ENCODE measurements at regions not wholly inside any gene's neighbourhood (a gene's known extent, or its start where the extent isn't known, plus 50 kb on each side); places are given as distances from the start of the nearest gene placed in this dataset.

DNA sequence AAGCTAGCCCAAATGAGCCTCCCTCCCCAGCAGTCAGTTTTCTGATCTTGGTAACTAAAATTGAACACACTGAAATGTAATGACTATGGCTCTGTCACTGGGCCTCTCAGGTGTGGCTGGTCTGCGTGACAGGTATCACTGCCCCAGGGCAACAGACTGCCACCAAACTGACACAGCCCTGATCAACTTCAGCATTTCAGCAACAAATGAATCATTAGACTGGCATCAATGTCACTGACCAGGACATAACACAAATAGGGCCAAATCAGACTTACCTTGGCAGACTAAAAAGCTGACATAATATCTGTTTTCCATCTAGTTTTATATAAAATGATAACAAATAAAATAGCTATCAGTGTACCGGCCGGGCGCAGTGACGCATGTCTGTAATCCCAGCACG, 290.8 kb upstream of the CHAC2 start:
- ATAC-seq (ENCODE audit: low FRiP score) (no peak), DNase-seq (ENCODE audit: low spot score) (no peak)
- TF ChIP-seq, protein P1, sequence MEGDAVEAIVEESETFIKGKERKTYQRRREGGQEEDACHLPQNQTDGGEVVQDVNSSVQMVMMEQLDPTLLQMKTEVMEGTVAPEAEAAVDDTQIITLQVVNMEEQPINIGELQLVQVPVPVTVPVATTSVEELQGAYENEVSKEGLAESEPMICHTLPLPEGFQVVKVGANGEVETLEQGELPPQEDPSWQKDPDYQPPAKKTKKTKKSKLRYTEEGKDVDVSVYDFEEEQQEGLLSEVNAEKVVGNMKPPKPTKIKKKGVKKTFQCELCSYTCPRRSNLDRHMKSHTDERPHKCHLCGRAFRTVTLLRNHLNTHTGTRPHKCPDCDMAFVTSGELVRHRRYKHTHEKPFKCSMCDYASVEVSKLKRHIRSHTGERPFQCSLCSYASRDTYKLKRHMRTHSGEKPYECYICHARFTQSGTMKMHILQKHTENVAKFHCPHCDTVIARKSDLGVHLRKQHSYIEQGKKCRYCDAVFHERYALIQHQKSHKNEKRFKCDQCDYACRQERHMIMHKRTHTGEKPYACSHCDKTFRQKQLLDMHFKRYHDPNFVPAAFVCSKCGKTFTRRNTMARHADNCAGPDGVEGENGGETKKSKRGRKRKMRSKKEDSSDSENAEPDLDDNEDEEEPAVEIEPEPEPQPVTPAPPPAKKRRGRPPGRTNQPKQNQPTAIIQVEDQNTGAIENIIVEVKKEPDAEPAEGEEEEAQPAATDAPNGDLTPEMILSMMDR (IDR thresholded peaks at IDR 0.05): no peak

DNA sequence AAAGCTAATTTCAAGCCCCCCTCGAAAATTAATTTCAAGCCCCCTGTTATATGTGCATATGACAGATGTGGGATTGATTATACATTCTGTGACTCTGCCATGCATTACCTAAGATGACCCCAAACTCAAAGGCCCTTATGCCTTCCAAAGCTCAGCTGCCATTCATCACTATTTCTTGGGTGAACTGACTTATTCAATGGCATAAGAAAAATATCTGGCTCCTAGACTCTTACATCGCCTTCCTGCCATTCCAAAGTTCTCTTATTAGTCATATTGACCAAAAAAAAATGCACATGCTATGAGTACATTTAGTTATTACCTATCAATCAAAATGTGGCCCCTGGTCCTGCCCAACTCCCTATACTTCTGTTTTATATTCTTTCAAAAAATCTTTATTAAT, 291.8 kb upstream of the CHAC2 start:
- ATAC-seq (ENCODE audit: low FRiP score): no peak
- TF ChIP-seq, protein P1 (IDR thresholded peaks at IDR 0.05): no peak
- no peak for DNase-seq (ENCODE audit: low spot score)

DNA sequence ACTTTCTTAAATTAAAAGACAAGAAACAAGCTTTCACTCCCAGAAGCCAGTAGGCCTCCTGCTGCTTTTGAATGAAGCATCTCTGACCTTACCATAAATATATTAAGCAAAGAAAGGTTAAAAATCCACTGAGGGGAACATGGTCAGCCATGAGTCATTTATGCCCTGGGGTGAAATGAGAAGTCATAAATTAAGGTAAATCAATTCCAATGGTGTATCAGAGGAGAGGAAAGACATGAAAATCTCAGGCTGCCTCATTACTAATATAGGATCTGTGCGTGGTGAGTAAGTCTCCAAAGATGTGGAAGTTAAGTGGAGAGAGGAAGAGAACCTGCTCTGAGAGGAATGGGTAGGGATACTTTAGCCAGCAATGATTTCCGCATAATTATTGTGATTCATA, 292.3 kb upstream of the CHAC2 start:
- ATAC-seq (ENCODE audit: low FRiP score) (no peak), DNase-seq (ENCODE audit: low spot score) (no peak)

GRCh38 chr2:53474914-53475313, 292.7 kb upstream of the CHAC2 start:
- DNase-seq (ENCODE audit: low spot score) (no peak), ATAC-seq (ENCODE audit: low FRiP score) (no peak)
- TF ChIP-seq, protein P1 (IDR thresholded peaks at IDR 0.05): no peak

More for the DNA sequence above, 292.3 kb upstream of the CHAC2 start:
- TF ChIP-seq, protein P1 (IDR thresholded peaks at IDR 0.05): no peak

GRCh38 chr2:53473775-53474311, 293.8 kb upstream of the CHAC2 start:
- TF ChIP-seq, protein P1 (IDR thresholded peaks at IDR 0.05): no peak
- ATAC-seq (ENCODE audit: low FRiP score): no peak
- DNase-seq (ENCODE audit: low spot score): no peak

DNA sequence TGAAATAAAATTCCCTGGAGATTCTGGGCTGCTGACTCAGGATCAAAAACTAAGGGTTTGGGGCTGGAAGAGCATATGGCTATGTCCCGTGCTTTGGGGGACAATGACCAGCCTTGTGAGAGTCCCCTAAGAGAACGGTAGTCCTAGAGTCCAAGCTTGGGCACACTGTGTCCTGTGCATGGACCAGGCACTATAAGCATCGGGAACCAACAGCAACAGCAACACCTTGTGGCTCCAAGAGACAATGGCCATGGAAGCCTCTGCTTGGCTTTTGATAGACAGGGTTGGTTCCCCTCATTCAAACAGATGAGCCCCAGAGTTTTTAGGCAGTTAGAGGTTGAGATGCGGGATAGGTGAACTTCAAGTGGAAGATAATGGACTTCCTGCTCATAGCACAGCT, 294.4 kb upstream of the CHAC2 start:
- DNase-seq (ENCODE audit: low spot score) (no peak), ATAC-seq (ENCODE audit: low FRiP score) (no peak)
- TF ChIP-seq, protein P1 (IDR thresholded peaks at IDR 0.05): no peak

GRCh38 chr2:53467467-53468180, 300.0 kb upstream of the CHAC2 start:
- TF ChIP-seq, protein P1 (IDR thresholded peaks at IDR 0.05): no peak
- ATAC-seq (ENCODE audit: low FRiP score) (no peak), DNase-seq (ENCODE audit: low spot score) (no peak)

All from omental fat pad (tissue), 3 donors.